ENCODE measurements at regions not wholly inside any gene's neighbourhood (a gene's known extent, or its start where the extent isn't known, plus 50 kb on each side); places are given as distances from the start of the nearest gene placed in this dataset.

- TF ChIP-seq SREBF2 (IDR thresholded peaks at IDR 0.05; ENCODE audit: low read length) (no peak), ZNF274 (IDR thresholded peaks at IDR 0.05; ENCODE audit: insufficient read depth, insufficient read length) (no peak)
- TF ChIP-seq, protein P1, sequence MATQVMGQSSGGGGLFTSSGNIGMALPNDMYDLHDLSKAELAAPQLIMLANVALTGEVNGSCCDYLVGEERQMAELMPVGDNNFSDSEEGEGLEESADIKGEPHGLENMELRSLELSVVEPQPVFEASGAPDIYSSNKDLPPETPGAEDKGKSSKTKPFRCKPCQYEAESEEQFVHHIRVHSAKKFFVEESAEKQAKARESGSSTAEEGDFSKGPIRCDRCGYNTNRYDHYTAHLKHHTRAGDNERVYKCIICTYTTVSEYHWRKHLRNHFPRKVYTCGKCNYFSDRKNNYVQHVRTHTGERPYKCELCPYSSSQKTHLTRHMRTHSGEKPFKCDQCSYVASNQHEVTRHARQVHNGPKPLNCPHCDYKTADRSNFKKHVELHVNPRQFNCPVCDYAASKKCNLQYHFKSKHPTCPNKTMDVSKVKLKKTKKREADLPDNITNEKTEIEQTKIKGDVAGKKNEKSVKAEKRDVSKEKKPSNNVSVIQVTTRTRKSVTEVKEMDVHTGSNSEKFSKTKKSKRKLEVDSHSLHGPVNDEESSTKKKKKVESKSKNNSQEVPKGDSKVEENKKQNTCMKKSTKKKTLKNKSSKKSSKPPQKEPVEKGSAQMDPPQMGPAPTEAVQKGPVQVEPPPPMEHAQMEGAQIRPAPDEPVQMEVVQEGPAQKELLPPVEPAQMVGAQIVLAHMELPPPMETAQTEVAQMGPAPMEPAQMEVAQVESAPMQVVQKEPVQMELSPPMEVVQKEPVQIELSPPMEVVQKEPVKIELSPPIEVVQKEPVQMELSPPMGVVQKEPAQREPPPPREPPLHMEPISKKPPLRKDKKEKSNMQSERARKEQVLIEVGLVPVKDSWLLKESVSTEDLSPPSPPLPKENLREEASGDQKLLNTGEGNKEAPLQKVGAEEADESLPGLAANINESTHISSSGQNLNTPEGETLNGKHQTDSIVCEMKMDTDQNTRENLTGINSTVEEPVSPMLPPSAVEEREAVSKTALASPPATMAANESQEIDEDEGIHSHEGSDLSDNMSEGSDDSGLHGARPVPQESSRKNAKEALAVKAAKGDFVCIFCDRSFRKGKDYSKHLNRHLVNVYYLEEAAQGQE (IDR thresholded peaks at IDR 0.05; ENCODE audit: low read depth, low read length) = no peak
These were observed 141.0 kb downstream of the FZD1 start for GRCh38 chr7:91405092-91405788.
